ENCODE measurements at regions not wholly inside any gene's neighbourhood (a gene's known extent, or its start where the extent isn't known, plus 50 kb on each side); places are given as distances from the start of the nearest gene placed in this dataset.
A peak's percentile ranks its signal among the peaks of the same experiment; 100 is the strongest.

GRCh38 chr14:43022094-43022800 lies 1415.6 kb downstream of the LRFN5 start (continued):
- TF ChIP-seq, protein P1, sequence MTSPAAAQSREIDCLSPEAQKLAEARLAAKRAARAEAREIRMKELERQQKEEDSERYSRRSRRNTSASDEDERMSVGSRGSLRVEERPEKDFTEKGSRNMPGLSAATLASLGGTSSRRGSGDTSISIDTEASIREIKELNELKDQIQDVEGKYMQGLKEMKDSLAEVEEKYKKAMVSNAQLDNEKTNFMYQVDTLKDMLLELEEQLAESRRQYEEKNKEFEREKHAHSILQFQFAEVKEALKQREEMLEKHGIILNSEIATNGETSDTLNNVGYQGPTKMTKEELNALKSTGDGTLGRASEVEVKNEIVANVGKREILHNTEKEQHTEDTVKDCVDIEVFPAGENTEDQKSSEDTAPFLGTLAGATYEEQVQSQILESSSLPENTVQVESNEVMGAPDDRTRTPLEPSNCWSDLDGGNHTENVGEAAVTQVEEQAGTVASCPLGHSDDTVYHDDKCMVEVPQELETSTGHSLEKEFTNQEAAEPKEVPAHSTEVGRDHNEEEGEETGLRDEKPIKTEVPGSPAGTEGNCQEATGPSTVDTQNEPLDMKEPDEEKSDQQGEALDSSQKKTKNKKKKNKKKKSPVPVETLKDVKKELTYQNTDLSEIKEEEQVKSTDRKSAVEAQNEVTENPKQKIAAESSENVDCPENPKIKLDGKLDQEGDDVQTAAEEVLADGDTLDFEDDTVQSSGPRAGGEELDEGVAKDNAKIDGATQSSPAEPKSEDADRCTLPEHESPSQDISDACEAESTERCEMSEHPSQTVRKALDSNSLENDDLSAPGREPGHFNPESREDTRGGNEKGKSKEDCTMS (CRISPR knock-in tag; conservative IDR thresholded peaks at IDR 0.05) = no peak
- TF ChIP-seq FOSL1 (CRISPR knock-in tag; IDR thresholded peaks at IDR 0.05; ENCODE audit: borderline replicate concordance) (no peak), PCBP1 (IDR thresholded peaks at IDR 0.05; ENCODE audit: borderline replicate concordance, low read depth, low read length) (peak; percentile 91), ZNF329 (CRISPR knock-in tag; IDR thresholded peaks at IDR 0.05; ENCODE audit: low read depth) (no peak), HNRNPL (IDR thresholded peaks at IDR 0.05; ENCODE audit: low read depth, low read length) (no peak), HNRNPK (IDR thresholded peaks at IDR 0.05; ENCODE audit: low read depth, low read length, poor library complexity, severe bottlenecking) (peak; percentile 96), ZNF337 (CRISPR knock-in tag; IDR thresholded peaks at IDR 0.05; ENCODE audit: borderline replicate concordance, low read depth) (no peak), RARG (CRISPR knock-in tag; IDR thresholded peaks at IDR 0.05; ENCODE audit: low read depth) (no peak), AGO1 (IDR thresholded peaks at IDR 0.05; ENCODE audit: low read depth, low read length, poor library complexity, severe bottlenecking) (no peak), TBP (CRISPR knock-in tag; IDR thresholded peaks at IDR 0.05) (no peak)

DNA sequence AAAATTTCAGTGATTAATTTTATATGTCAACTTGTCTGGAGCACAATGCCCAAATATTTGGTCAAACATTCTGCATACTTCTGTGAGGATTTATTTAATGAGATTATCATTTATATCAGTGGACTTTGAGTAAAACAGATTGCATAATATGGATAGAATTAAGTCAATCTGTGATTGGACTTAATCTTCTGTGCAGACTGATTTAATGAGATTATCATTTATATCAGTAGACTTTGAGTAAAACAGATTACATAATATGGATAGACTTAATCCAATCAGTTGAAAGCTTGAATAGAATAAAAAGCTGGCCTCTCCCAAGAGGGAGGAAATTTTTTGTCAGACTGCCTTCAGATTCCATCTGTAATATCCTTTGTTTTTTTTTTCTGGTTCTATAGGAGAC lies 1413.2 kb downstream of the LRFN5 start:
- no peaks in the 10 kb centered on the region for H3K79me2 ChIP-seq (ENCODE audit: insufficient read depth, low read length)
- in situ Hi-C loops (cut with HindIII; ENCODE audit: extremely low pct_ligation_motif_present, low pct_unique_long_range_greater_than_20kb) = no loop called here
- POLR2A ChIA-PET = no interaction called here
- DNase-seq (ENCODE audit: low spot score) = no peak
- no peaks in the 10 kb centered on the region for H3K27me3 ChIP-seq (ENCODE audit: control insufficient read depth in 1 of 2, insufficient read depth in 2 of 2, low read length in 2 of 2)
- no peaks in the 10 kb centered on the region for H4K20me1 ChIP-seq (ENCODE audit: insufficient read depth, low read length)
- H3K9ac ChIP-seq (ENCODE audit: insufficient read depth, low read depth, low read length) = no peak overlapping the region
- no peak for ATAC-seq
- H3K4me2 ChIP-seq (ENCODE audit: low read depth, low read length) = no peak overlapping the region
- intact Hi-C loops (cut with micrococcal nuclease; ENCODE audit: unreplicated experiment) = no loop called here
- no peak overlapping the region for H3K4me3 ChIP-seq (replicated peaks in 1 of 3; ENCODE audit: insufficient read depth in 1 of 3, low read depth in 2 of 3, low read length in 3 of 3)
- no peaks in the 10 kb centered on the region for H3K36me3 ChIP-seq (replicated peaks in 1 of 2; ENCODE audit: control insufficient read depth in 1 of 2, insufficient read depth in 2 of 2, low read length in 2 of 2)
- no peaks in the 10 kb centered on the region for H3K4me1 ChIP-seq (ENCODE audit: insufficient read depth, low read length)
- H3K27ac ChIP-seq (ENCODE audit: extremely low read length, insufficient read depth, low read length) = no peak overlapping the region
- FAIRE-seq = no peak
- no TSS peak for BruUV-seq (replicated peaks)
- H2AFZ ChIP-seq (ENCODE audit: low read length) = no peak overlapping the region
- peaks cover 84% of the 10 kb centered on the region for H3K9me3 ChIP-seq (ENCODE audit: low read length)
- CTCF ChIA-PET (ENCODE audit: low intra/inter-chr PET ratio, low total read pairs) = no interaction called here
- no peak for TF ChIP-seq SMAD1 (CRISPR knock-in tag; IDR thresholded peaks at IDR 0.05; ENCODE audit: borderline replicate concordance, low read depth)
- TF ChIP-seq ZMYM2 (CRISPR knock-in tag; IDR thresholded peaks at IDR 0.05) = no peak
- TF ChIP-seq, protein P2, sequence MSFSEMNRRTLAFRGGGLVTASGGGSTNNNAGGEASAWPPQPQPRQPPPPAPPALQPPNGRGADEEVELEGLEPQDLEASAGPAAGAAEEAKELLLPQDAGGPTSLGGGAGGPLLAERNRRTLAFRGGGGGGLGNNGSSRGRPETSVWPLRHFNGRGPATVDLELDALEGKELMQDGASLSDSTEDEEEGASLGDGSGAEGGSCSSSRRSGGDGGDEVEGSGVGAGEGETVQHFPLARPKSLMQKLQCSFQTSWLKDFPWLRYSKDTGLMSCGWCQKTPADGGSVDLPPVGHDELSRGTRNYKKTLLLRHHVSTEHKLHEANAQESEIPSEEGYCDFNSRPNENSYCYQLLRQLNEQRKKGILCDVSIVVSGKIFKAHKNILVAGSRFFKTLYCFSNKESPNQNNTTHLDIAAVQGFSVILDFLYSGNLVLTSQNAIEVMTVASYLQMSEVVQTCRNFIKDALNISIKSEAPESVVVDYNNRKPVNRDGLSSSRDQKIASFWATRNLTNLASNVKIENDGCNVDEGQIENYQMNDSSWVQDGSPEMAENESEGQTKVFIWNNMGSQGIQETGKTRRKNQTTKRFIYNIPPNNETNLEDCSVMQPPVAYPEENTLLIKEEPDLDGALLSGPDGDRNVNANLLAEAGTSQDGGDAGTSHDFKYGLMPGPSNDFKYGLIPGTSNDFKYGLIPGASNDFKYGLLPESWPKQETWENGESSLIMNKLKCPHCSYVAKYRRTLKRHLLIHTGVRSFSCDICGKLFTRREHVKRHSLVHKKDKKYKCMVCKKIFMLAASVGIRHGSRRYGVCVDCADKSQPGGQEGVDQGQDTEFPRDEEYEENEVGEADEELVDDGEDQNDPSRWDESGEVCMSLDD (CRISPR knock-in tag; IDR thresholded peaks at IDR 0.05; ENCODE audit: borderline replicate concordance) = no peak
- no peak for TF ChIP-seq MXD3 (CRISPR knock-in tag; IDR thresholded peaks at IDR 0.05)
- no peak for TF ChIP-seq NR1H2 (CRISPR knock-in tag; IDR thresholded peaks at IDR 0.05; ENCODE audit: borderline replicate concordance, low read depth)
- no peak for TF ChIP-seq WIZ (CRISPR knock-in tag; IDR thresholded peaks at IDR 0.05)
- no peak for TF ChIP-seq ZKSCAN5 (CRISPR knock-in tag; IDR thresholded peaks at IDR 0.05)
